ENCODE measurements at regions not wholly inside any gene's neighbourhood (a gene's known extent, or its start where the extent isn't known, plus 50 kb on each side); places are given as distances from the start of the nearest gene placed in this dataset.
"Not testable (repeated sequence)": the region's sequence is repeated elsewhere in the genome, so short reads cannot be mapped to it uniquely, and the experiment has no call there.

GRCh38 chr15:19987389-19988048, 554.1 kb downstream of the GOLGA6L6 start:
- no peak for DNase-seq

- no peak for DNase-seq
Observed at GRCh38 chr15:19984101-19984500, 557.5 kb downstream of the GOLGA6L6 start.

- DNase-seq = no peak
Observed at GRCh38 chr15:19974998-19975397, 566.6 kb downstream of the GOLGA6L6 start.

DNA sequence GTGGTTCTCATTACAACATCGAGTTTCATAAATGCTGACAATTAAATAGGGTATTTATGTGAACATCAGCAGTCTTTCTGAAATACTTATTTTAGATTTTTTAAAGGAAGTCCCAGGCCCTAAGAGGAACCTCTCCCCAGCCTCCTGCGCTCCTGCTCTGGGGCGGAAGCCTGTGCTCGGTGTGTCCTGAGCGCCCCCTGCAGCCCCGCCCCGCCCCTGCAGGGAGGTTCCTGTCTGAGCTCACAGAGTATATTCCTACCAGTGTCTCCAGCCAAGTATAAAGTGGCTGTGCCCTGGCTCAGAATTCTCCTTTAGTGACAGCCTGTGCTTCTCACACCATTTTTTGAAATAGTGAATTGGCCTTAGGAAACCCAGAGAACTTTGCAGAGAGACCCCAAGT, 567.9 kb downstream of the GOLGA6L6 start:
- DNase-seq = no peak

DNA sequence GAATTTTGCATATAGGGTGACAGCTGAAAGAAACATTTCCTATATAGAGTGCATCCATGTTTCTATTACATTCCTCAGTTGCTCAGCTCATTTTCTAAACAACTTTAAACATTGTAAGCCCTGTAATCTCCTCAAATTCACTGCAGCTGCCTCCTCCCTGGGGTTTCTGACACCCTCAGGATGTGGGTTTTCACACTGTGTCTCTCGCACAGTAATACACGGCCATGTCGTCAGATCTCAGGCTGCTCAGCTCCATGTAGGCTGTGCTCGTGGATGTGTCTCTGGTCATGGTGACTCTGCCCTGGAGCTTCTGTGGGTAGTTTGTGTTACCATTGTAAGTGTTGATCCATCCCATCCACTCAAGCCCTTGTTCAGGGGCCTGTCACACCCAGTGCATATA, 569.0 kb downstream of the GOLGA6L6 start:
- DNase-seq = not testable (repeated sequence)

DNA sequence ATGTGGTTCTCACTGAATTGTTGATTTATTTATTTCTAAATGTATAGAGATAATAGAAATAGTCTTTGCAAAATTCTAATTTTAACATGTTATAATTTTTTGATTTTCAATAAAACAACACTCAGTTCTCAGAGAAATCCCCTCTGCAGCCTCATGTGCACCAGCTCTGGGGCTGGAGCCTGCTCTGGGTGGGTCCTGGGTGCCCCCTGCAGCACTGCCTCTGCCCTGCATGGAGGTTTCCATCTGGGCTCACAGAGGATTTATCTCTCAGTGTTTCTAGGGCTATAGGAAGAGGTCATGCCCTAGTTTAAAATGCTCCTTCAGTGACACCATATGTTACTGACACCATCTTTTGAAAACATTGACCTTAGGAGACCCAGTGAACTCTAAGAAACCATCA, 576.0 kb downstream of the GOLGA6L6 start:
- DNase-seq = not testable (repeated sequence)

GRCh38 chr15:19964480-19964879, 577.1 kb downstream of the GOLGA6L6 start:
- DNase-seq = not testable (repeated sequence)

DNA sequence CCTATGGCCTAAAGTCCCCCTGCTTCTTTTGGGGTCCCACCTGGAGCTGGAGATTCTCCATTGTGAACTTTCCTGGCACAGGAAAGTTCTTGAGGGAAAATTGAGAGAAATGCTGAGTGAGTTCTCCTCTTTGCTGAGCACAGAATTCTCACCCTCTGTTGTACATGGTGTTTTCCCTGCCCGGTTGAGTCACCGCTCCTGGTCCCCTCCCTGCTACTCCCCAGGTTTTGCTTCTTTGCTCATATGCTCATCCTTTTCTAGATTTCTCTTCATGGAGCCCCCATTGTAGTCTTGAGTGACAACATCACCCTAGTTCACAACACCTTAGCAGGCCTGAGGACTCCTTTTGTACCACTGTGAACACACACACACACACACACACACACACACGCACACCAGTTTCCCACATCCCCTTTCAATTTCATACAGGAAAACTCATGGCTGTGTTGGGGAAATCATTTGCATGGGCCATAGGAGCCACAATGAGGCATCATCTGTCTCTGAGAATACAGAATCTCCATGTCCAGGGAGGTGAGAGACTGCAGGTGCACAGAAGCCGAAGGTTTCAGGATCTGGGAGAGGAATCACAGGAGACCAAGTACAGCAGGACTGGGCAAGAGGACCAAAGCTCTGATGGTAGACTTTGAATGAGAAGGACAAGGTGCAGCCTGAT, 585.3 kb downstream of the GOLGA6L6 start:
- no peak for DNase-seq

DNA sequence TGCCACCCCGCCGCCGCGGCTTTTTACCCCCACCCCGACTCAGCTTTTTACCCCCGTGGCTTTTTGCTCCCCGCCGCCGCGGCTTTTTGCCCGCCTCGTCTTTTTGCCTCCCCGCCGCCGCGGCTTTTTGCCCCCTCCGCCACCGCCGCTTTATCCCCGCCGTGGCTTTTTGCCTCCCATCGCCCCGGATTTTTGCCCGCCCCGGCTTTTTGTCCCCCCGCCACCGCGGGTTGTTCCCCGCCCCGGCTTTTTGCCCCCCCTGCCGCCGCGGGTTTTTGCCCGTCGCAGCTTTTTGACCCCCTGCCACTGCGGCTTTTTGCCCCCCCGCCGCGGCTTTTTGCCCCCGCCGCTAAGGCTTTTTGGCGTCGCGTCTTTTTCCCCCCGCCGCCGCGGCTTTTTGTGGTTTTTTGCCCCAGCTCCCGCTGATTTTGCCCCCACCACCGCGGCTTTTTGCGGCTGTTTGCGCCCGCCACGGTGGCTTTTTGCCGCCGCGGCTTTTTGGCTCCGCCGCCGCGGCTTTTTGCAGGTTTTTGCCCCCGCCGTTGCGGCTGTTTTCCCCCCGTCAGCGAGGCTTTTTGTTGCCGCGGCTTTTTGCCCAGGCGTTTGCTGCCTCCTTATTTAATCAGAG, 597.2 kb downstream of the GOLGA6L6 start:
- DNase-seq = no peak

GRCh38 chr15:19943515-19943914, 598.1 kb downstream of the GOLGA6L6 start:
- DNase-seq = no peak

DNA sequence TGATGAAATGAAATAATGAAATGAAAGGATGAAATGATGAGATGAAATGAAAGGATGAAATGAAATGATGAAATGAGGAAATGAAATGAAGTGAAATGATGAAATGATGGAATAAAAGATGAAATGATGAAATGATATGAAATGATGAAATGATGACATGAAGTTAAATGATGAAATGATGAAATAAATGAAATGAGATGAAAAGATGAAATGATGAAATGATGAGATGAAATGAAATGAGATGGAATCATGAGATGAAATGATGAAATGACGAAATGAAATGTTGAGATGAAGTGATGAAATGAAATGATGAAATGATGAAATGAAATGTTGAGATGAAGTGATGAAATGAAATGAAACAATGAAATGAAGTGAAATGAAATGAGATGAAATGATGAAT, 638.3 kb downstream of the GOLGA6L6 start:
- not testable (repeated sequence) for DNase-seq

GRCh38 chr15:19902388-19902787, 639.2 kb downstream of the GOLGA6L6 start:
- not testable (repeated sequence) for DNase-seq

- not testable (repeated sequence) for DNase-seq
Observed at GRCh38 chr15:19901414-19901813, 640.2 kb downstream of the GOLGA6L6 start.

DNA sequence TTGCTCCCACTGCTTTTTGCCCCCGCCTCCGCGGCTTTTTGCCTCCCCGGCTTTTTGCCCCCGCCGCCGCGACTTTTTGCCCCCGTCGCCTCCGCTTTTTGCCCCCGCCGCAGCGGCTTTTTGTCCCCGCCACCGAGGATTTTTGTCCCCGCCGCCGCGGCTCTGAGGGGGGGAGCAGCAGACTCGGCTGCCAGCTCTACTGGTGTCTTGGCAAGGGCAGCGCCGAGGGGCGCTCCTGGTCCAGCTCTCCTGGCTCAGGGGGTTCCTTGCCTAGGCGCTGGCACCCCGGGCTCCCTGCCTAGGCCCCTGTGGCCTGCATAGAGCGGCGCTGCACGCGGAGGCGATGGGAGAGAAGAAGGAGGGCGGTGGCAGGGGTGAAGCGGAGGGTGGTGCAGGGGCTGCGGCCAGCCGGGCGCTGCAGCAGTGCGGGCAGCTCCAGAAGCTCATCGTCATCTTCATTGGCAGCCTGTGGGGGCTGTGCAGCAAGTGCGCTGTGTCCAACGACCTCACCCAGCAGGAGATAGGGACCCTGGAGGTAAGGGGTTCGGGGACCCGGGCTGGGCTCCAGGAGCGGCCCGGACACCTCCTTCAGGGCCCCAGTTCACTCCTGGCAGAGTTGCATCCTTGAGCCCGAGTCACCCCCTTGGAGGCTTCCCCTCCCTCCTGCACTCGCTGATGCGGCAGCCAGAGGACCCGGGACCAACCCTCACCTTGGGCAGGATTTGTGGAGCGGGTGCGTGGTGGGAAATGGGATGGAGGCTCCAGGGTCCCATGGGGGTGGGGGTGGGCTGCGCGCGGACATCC, 642.4 kb downstream of the GOLGA6L6 start:
- no peak for DNase-seq

DNA sequence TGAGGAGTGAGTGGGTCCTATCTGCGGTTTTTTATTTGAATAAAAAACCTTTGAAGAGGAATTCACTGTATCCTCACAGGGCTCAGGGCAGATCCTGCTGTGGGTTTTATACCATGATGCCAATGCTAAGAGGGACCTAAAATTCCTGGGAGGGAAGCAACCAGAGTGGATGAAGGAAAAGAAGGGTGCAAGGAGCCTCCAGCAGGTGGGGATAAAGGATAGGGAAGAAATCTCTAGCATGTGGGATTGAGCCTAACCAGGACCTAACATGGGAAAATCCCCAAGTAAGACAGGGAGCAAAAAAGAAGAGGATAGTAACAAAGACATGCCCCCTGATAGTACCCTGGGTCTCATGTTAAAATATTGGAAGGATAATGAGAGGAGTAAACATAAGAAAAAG, 652.8 kb downstream of the GOLGA6L6 start:
- DNase-seq = not testable (repeated sequence)

- DNase-seq = not testable (repeated sequence)
Observed at GRCh38 chr15:19844061-19844460, 697.5 kb downstream of the GOLGA6L6 start.
